ENCODE measurements at regions not wholly inside any gene's neighbourhood (a gene's known extent, or its start where the extent isn't known, plus 50 kb on each side); places are given as distances from the start of the nearest gene placed in this dataset.

DNA sequence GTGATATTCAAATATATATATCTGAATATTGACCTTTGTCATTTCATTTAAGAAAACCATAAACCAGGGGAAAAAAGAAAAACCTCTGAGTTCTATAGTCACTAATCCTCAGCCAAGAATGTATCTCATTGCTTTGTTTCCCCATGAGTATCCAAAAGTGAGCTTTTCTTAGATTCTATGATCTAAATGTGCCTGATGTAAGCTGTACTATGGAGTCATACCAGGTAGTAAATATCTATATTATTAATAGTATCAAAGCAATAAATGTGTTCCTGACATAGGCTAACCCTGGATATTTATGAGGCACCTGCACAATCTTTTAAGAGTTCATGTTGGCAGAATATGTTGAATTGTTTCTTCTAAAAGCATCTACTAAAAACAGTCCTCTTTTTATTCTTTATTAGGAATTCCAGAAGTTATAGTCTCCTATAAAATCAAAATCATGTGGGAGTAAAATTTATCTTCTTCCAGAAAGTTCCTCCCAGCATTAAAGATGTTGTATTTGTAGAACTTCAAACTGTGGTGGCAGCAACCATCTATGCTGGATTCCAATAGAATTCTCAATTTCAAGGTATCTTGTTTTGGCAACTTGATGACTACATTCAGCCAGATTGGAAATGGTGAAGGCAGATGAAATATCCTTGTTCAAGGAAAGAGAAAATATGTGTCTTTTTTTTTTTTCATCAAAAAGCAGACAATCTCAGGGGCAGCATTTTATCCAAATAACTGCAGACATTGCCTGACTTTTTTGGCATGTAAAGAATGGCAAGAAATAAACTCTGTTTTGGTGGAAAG is 139.7 kb upstream of the RASSF8 start:
- DNase-seq (ENCODE audit: low read depth in 2 of 3, low spot score in 2 of 3), result no peak

- no peak for DNase-seq (ENCODE audit: low read depth in 2 of 3, low spot score in 2 of 3)
Observed at GRCh38 chr12:25819691-25820090, 138.8 kb upstream of the RASSF8 start.

DNA sequence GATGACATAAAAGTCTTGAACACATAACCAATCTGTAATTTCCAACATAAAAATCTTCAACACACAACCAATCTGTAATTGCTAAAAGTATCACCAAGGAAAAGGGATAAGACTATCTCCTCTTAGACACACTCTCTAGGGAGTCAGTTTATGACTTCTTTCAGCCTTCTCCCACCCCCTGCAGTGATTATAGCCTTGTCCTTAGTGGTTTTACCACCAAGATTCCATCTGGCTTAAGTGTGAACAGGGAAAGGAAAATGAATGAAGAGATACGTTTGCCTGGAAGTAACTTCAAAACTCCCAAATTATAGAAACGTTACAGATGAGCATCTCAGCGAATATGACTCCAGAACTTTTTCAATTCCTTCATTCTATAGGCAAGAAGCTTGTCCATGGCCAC is 136.2 kb upstream of the RASSF8 start:
- DNase-seq (ENCODE audit: low read depth in 2 of 3, low spot score in 2 of 3), result no peak

DNA sequence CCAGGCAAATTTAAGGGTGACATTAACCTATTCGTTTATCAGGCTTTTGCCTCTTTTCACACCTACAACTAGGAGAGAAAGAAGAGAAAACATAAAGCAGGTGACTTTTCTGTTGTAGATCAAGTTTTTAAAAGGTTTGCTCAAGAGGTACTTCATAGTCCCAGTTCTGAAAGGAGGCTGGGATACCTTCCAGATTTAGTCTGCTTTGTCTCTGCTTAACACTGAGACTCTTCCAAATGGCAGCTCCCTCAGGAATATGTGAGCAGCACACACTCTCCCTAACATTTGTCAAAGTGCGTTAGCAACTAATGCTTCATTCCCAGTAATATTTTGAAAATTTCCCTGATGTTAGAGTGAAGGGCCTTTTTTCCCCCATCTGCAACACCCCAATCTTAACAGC is 133.7 kb upstream of the RASSF8 start:
- no peak for DNase-seq (ENCODE audit: low read depth in 2 of 3, low spot score in 2 of 3)

GRCh38 chr12:25825446-25825845 is 133.0 kb upstream of the RASSF8 start:
- DNase-seq (ENCODE audit: low read depth in 2 of 3, low spot score in 2 of 3), result no peak

GRCh38 chr12:25827141-25827540 is 131.3 kb upstream of the RASSF8 start:
- DNase-seq (ENCODE audit: low read depth in 2 of 3, low spot score in 2 of 3), result no peak

DNA sequence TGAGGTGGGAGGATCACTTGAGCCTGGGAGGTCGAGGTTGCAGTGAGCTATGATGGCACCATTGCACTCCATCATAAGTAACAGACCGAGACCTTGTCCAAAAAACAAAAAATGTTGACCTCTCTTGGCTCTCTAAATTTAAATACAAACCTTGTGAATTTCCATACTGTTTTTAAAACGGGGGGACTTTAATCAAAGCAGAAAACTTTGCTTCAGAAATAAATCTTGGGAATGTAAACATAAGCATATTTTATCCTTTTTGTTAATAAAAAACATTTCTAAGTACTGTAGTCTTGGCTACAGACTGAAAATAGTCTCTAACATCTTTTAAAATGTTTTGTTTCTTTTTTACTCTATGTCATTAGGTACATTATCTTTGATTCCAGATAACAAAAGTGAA is 130.7 kb upstream of the RASSF8 start:
- no peak for DNase-seq (ENCODE audit: low read depth in 2 of 3, low spot score in 2 of 3)

DNA sequence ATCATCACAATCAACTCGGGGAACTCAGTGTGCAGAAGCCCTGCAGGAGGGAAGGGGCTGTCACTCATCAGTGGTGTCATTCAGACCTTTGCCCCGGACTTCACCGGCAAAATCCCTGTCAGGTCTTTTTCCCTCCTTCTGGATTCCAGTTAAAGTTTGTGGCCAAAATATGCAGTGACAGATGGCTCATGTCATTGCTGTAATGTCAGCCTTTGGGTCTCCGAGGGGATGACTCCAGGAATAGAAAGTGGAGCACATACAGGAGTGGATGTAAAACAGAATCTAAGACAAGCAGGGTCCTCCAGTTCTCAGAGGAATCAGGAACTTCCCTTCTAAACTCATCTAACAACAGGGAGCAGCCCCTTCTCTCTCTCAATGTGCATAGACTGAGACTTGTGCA is 130.3 kb upstream of the RASSF8 start:
- no peak for DNase-seq (ENCODE audit: low read depth in 2 of 3, low spot score in 2 of 3)

DNA sequence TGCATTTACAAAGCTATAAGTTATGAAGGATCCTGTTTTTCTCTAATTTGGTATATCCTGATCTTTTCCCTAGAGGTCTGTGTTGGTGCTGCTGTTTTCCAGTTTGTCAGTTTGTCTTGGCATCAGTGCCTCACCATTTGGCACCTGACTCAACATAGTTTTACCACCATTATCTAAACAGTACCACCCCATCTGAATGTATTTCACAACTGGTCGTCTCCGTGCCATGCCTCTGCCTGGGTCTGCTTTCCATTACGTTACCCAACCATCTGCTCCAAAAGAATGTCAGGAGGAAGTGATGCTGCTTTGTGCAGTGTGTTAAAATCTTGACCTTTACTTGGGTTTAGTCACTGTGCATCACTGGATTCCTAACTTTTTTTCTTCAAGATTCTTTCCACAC is 129.3 kb upstream of the RASSF8 start:
- no peak for DNase-seq (ENCODE audit: low read depth in 2 of 3, low spot score in 2 of 3)

DNA sequence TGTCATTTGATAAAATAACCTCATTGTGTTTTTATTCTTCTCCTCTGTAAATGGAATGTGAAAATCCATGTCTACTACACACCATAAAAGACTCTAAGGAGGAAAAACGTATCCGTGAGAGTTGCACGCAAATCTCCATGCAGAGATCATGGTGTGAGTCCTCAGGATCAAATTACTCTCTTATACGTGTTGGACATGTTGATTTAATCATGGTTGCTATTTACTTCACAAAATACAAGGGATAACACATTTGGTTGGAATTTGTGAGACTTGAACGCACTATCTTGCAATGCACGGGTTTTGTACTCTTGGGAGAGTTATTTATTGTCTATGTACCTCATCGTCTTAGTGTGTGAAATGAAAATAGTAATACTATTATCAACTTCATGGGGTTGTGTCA is 128.0 kb upstream of the RASSF8 start:
- DNase-seq (ENCODE audit: low read depth in 2 of 3, low spot score in 2 of 3), result no peak

GRCh38 chr12:25833657-25834056 is 124.8 kb upstream of the RASSF8 start:
- no peak for DNase-seq (ENCODE audit: low read depth in 2 of 3, low spot score in 2 of 3)

GRCh38 chr12:25835385-25835784 is 123.1 kb upstream of the RASSF8 start:
- no peak for DNase-seq (ENCODE audit: low read depth in 2 of 3, low spot score in 2 of 3)

- DNase-seq (ENCODE audit: low read depth in 2 of 3, low spot score in 2 of 3), result no peak
Observed at GRCh38 chr12:25838007-25838406, 120.5 kb upstream of the RASSF8 start.

GRCh38 chr12:25839470-25839869 is 119.0 kb upstream of the RASSF8 start:
- peak in 2 of 3 donors; percentile 15 to 66 for DNase-seq (ENCODE audit: low read depth in 2 of 3, low spot score in 2 of 3)

GRCh38 chr12:25840678-25841465 is 117.6 kb upstream of the RASSF8 start:
- DNase-seq (ENCODE audit: low read depth in 2 of 3, low spot score in 2 of 3), result peak in 1 of 3 donors; percentile 6

DNA sequence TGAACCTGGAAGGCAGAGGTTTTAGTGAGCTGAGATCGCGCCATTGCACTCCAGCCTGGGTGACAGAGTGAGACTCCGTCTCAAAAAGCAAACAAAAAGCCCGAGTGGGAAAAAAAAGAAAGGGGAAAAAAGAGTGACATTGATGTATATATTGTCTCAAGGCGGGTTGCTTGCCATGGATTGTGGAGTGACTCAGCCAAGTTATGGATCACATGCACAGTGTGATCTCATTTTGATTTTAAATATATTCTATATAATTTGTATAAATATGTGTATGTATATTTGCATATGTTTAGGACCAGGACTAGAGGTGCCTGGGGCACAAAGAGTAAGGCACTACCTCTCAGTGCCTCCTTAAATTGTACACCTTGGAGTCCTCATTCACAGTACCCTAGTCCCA is 116.2 kb upstream of the RASSF8 start:
- no peak for DNase-seq (ENCODE audit: low read depth in 2 of 3, low spot score in 2 of 3)

- DNase-seq (ENCODE audit: low read depth in 2 of 3, low spot score in 2 of 3), result peak in 1 of 3 donors; percentile 51
Observed at GRCh38 chr12:25843976-25844375, 114.5 kb upstream of the RASSF8 start.

- DNase-seq (ENCODE audit: low read depth in 2 of 3, low spot score in 2 of 3), result no peak
Observed at GRCh38 chr12:25845415-25845814, 113.1 kb upstream of the RASSF8 start.

GRCh38 chr12:25852792-25853191 is 105.7 kb upstream of the RASSF8 start:
- no peak for DNase-seq (ENCODE audit: low read depth in 2 of 3, low spot score in 2 of 3)

DNA sequence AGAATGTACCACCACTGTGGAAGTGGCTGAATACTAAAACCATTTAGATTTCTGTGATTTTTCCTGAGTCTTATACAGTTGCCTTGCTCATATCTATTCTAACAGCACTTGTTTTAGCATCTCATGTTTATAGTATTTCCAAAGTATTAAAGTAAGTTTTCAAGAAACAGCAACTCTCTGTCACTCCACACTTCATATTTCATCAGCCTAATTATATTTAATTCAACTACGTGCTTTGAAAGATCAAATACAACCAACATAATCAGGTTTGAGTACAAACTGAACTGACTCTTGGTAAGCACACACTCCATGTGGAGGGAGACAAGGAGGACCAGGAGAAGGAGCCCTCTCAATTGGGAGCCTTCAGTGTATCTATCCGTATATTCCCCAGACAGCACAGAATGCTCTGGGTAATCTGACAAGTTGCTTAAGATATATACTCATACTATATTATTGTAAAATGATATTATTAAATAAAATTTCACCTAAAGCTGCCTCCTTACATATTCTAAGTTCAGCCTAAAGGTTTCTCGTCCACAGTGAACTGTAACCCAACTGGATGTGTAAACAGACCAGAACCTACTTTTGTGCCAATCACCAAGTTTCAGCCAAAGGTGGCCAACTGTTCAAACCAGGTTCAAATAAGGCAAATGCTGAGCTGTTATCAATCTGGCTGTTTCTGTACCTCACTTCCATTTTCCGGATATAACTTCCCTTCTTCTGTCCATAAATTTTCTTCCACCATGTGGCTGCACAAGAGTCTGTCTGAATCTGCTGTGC is 105.0 kb upstream of the RASSF8 start:
- no peak for DNase-seq (ENCODE audit: low read depth in 2 of 3, low spot score in 2 of 3)

GRCh38 chr12:25854991-25855390 is 103.5 kb upstream of the RASSF8 start:
- no peak for DNase-seq (ENCODE audit: low read depth in 2 of 3, low spot score in 2 of 3)

All from hematopoietic multipotent progenitor cell (in vitro differentiated cells).